HG02763 (cell line): ENCODE measurements at regions not wholly inside any gene's neighbourhood (a gene's known extent, or its start where the extent isn't known, plus 50 kb on each side); places are given as distances from the start of the nearest gene placed in this dataset.
"Not testable (repeated sequence)": the region's sequence is repeated elsewhere in the genome, so short reads cannot be mapped to it uniquely, and the experiment has no call there.

Experiments
- ATAC-seq: cut with Tn5 transposase; IDR thresholded peaks from one replicate; pipeline ENCODE4 v1.9.1; 2021; ENCODE audit warnings: mild to moderate bottlenecking, moderate library complexity; ENCODE audit not compliant: unreplicated experiment

GRCh38 chr7:75201606-75202079 lies 109.3 kb downstream of the GTF2IRD2B start:
- not testable (repeated sequence) for ATAC-seq

DNA sequence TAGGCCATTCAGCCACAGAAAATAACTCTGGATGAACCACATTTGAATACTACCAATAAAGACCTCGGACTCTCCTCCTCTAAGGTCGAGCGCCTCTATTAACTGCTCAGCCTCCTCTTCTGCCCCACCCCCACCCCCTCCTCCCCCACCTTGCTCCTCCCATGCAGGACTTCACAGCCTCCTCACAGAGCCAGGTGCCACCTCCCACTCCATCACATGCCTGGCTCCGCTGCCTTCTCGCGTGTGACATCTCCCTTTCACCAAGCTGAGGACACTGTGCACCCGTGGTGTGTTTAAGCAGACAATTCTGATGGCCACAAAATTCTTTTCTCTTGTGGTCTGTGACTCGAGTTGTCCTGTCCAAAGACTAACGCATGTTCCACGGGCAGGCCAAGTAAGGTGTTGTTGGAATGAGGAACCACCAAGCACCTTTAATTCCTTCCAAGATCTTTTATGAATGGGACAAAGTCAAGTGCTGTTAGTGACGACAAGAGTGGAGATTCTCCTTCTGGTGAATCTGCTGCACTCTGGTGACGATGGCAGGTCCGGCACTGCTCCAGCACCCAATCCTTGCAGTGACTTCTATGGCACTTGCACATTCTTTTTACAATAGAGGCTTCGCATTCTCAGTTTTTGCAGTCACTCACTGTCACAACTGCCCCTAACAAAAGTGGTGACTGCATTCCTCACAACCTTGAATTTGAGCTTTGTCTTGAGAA lies 113.1 kb downstream of the GTF2IRD2B start:
- not testable (repeated sequence) for ATAC-seq

GRCh38 chr7:75215460-75215859 lies 123.1 kb downstream of the GTF2IRD2B start:
- not testable (repeated sequence) for ATAC-seq

DNA sequence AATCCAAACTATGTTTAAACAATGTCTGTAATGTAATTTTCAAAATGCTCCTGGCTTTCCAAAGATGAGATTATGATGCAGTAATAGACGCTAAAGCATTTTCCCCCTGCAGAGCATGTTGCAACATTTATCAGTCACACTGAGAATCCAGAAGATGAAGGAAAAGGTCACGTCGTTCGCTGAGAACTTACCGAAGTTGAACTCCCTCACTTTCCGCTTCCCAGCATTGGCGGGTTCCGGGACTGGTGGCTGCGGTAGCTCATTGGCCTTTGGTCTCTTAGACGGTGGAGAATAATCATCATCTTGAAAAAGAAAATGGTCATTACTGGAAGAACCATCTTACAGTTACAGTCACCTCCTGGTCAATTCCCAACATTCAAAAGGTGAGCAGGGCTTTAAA lies 124.6 kb downstream of the GTF2IRD2B start:
- ATAC-seq: not testable (repeated sequence)

DNA sequence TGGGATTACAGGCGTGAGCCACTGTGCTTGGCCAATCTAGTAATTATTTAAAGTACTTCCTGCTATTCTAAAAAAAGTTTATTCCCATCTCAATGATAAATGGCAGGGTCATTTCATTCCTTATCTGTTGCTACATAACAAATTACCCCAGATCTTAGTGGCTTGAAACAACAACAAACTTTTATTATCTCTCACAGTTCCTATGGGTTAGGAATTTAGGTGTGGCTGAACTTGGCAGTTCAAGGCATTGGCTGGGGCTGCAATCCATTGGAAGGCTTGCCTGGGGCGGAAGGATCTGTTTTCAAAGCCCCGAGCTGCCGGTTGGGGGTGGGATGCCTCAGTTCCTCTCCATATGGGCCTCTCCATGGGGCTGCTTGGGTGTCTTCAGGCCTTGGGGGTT lies 133.7 kb downstream of the GTF2IRD2B start:
- ATAC-seq: not testable (repeated sequence)

GRCh38 chr7:75229558-75229957 lies 137.2 kb downstream of the GTF2IRD2B start:
- ATAC-seq: not testable (repeated sequence)

- not testable (repeated sequence) for ATAC-seq
Measured at GRCh38 chr7:75230558-75230957, 138.2 kb downstream of the GTF2IRD2B start.

GRCh38 chr7:75235092-75235826 lies 142.9 kb downstream of the GTF2IRD2B start:
- ATAC-seq: not testable (repeated sequence)

DNA sequence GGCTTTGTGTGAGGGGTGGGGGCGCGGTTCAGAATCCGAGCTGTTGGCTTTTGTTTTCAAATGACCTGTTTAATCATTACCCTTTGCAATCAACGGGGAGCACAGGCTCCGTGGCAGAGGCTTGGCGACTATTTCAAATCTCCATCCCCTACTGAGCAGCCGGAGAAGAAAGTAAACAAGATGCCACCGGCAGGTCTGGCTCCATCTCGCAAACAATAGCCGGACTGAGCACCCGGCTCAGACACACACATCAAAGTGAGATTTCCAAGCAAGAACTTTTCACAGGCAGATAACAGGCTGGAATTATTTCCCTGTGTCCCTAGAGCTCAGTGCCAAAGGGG lies 143.4 kb downstream of the GTF2IRD2B start:
- ATAC-seq: not testable (repeated sequence)

GRCh38 chr7:75237255-75238187 lies 145.1 kb downstream of the GTF2IRD2B start:
- ATAC-seq: peak; percentile 95

GRCh38 chr7:75238309-75238708 lies 145.9 kb downstream of the GTF2IRD2B start:
- ATAC-seq: not testable (repeated sequence)

DNA sequence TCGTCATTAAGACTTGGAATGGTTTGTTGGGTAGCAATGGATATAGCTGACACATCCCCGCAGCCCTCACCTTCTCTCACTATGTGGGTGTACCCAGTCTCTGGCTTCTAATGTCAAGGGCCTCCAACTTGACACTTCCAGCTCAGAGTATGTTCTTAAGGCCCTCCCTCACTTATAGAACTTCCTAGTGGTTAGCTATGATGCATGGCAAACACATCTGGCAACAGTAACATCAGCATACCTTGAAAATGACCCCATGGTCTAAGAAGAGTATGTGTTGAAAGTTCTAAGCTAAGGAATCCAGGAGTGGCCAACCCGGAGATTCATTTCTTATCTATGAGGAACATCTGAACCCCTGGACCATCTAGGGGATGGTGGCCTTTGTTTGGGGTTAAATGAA lies 151.2 kb downstream of the GTF2IRD2B start:
- ATAC-seq: not testable (repeated sequence)

DNA sequence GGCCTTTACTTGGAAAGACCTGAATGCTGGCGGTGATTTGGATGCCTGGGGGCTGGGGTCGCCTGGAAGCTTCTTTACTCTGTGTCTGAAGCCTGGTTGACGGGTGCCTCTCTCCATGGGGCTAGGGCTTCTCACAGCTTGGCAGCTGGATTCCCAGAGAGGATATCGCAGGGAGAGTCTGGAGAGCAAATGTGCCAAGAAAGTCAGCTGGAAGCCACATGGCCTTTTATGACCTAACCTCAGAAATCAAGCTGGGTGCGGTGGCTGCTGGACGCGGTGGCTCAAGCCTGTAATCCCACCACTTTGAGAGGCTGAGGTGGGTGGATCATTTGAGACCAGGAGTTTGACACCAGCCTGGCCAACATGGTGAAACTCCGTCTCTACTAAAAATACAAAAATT lies 147.2 kb upstream of the TRIM73 start:
- ATAC-seq: not testable (repeated sequence)

DNA sequence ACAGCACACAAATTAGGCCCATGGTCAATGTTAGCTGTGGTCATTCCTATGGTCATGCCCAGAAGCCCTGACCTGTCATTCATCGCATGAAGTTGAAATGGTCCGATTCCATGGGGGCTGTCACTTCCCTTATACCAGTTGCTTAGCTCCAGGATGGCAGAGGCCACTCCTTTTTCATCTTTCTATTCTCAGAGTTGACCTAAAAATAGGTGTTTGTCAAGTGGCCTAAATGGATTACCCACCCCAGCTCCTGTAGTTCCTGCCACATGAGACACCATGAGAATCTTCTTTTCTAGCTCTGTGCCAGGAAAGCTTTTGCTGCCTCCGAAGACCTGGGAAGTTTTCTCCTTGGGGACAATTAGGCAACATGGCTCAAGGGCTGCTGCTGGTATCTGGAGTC lies 141.2 kb upstream of the TRIM73 start:
- ATAC-seq: not testable (repeated sequence)

- ATAC-seq: not testable (repeated sequence)
Measured at GRCh38 chr7:75257442-75257841, 138.0 kb upstream of the TRIM73 start.

- ATAC-seq: not testable (repeated sequence)
Measured at GRCh38 chr7:75259454-75260003, 135.9 kb upstream of the TRIM73 start.

DNA sequence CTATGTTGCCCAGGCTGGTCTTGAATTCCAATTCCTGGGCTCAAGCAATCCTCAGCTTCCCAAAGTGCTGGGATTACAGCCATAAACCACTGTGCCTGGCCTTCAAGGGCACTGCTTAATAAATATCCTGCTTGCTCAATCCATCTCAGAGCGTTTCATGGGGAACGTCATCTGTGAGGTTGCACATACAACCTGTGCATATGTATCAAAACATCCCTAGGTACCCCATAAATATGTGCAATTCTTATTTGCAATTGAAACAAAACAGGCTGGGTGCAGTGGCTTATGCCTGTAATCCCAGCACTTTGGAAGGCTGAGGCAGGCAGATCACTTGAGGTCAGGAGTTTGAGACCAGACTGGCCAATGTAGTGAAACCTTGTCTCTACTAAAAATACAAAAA lies 133.8 kb upstream of the TRIM73 start:
- ATAC-seq: not testable (repeated sequence)

- not testable (repeated sequence) for ATAC-seq
Measured at GRCh38 chr7:75268158-75268557, 127.3 kb upstream of the TRIM73 start.

GRCh38 chr7:75269159-75269558 lies 126.3 kb upstream of the TRIM73 start:
- not testable (repeated sequence) for ATAC-seq

GRCh38 chr7:75274114-75274513 lies 121.3 kb upstream of the TRIM73 start:
- not testable (repeated sequence) for ATAC-seq
